ENCODE measurements at regions not wholly inside any gene's neighbourhood (a gene's known extent, or its start where the extent isn't known, plus 50 kb on each side); places are given as distances from the start of the nearest gene placed in this dataset.

DNA sequence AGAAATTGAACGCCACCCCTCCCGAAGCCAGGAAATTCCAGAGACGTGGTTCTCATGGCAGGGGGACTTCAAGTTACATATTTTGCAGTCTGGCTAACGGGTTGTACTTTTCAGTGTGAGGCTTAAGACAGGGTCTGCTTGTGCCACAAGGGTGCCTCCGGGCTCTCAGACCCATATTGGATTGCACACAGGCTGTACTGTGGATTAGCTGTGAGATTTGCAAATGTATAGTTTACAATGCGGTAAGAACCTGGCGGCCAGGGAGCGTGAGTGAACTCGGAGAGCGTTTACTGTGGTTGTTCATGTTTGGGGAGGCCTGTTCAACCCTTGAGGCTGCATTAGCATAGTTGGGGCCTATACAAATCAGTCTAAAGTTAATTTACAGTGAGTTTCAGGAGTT, 143.9 kb upstream of the SIX2 start:
- TF ChIP-seq ZNF384 (IDR thresholded peaks at IDR 0.05) (no peak), BHLHE40 (IDR thresholded peaks at IDR 0.05; ENCODE audit: borderline replicate concordance) (no peak), SP1 (IDR thresholded peaks at IDR 0.05) (no peak), LEF1 (IDR thresholded peaks at IDR 0.05; ENCODE audit: borderline replicate concordance) (no peak), CTBP1 (IDR thresholded peaks at IDR 0.05; ENCODE audit: borderline replicate concordance) (no peak), PKNOX1 (IDR thresholded peaks at IDR 0.05) (no peak), HDGF (IDR thresholded peaks at IDR 0.05; ENCODE audit: borderline replicate concordance) (no peak), FOXM1 (IDR thresholded peaks at IDR 0.05; ENCODE audit: borderline replicate concordance) (no peak), SUZ12 (IDR thresholded peaks at IDR 0.05) (no peak), FOXK2 (IDR thresholded peaks at IDR 0.05) (no peak), ARNT (IDR thresholded peaks at IDR 0.05) (no peak), NFRKB (IDR thresholded peaks at IDR 0.05) (no peak), TARDBP (IDR thresholded peaks at IDR 0.05) (no peak), FOXA1 (IDR thresholded peaks at IDR 0.05) (no peak)
